HepG2 (cell line): ENCODE measurements at regions not wholly inside any gene's neighbourhood (a gene's known extent, or its start where the extent isn't known, plus 50 kb on each side); places are given as distances from the start of the nearest gene placed in this dataset.

Experiments
- ATAC-seq: fragments of 200-7000 bp; cut with Tn5 transposase; 3 replicates; pipeline ENCODE4 v1.9.1; 2020; ENCODE audit warnings: mild to moderate bottlenecking, moderate library complexity
- BruUV-seq: library from RNA; stranded (reverse); fragments of 400-500 nt; replicated peaks from 2 replicates; lab custom pipeline; 2021; lab: Mats Ljungman, UMichigan
- CTCF ChIA-PET: fragments of 300-600 bp; formaldehyde crosslinking; extraction: SDS; loops from one replicate; lab custom pipeline; 2021; ENCODE audit warnings: low total read pairs, inconsistent platforms, low intra/inter-chr PET ratio; lab: Yijun Ruan, JAX
- POLR2A ChIA-PET: fragments of 350-600 bp; sonication (Branson Sonifier 250); formaldehyde crosslinking; loops from one replicate; lab custom pipeline; 2020; ENCODE audit warnings: antibody characterized with exemption, inconsistent platforms; lab: Yijun Ruan, JAX
- DNase-seq: peaks from one replicate; pipeline ENCODE4 v3.0.0-alpha.2; 2015; ENCODE audit warnings: low spot score
- FAIRE-seq: peaks from 3 replicates; lab custom pipeline; 2011; peaks lifted over from hg19 to GRCh38; lab: Jason Lieb, UNC
- H2AFZ ChIP-seq: one replicate; pipeline ENCODE4 v1.6.1; 2011; ENCODE audit warnings: low read length, inconsistent platforms
- H3K27ac ChIP-seq: fragments of 300-600 bp; 3 replicates; pipeline ENCODE4 v1.8.0; 2011; ENCODE audit warnings: mixed run types, mild to moderate bottlenecking, mixed read lengths, low read length, inconsistent platforms; ENCODE audit not compliant: insufficient read depth; ENCODE audit errors: extremely low read length
- H3K27me3 ChIP-seq, 2 experiments: fragments of 200-600 bp in 1 of 2; 2 replicates in 1 of 2; 3 replicates in 1 of 2; pipeline versions ENCODE4 v1.6.0 to v1.8.0; 2011; ENCODE audit warnings: low read length in 2 of 2, mild to moderate bottlenecking in 2 of 2, moderate library complexity in 2 of 2, inconsistent platforms in 1 of 2; ENCODE audit not compliant: insufficient read depth in 2 of 2, control insufficient read depth in 1 of 2
- H3K36me3 ChIP-seq, 2 experiments: fragments of 200-600 bp in 1 of 2; replicated peaks in 1 of 2; 2 replicates in 1 of 2; 3 replicates in 1 of 2; pipeline versions ENCODE4 v1.5.1 to v1.8.0; 2011; ENCODE audit warnings: low read length in 2 of 2, inconsistent platforms in 1 of 2; ENCODE audit not compliant: insufficient read depth in 2 of 2, control insufficient read depth in 1 of 2
- H3K4me1 ChIP-seq: 2 replicates; pipeline ENCODE4 v1.5.1; 2012; ENCODE audit warnings: low read length, inconsistent platforms; ENCODE audit not compliant: insufficient read depth
- H3K4me2 ChIP-seq: 2 replicates; pipeline ENCODE4 v1.6.0; 2011; ENCODE audit warnings: low read depth, low read length, inconsistent platforms
- H3K4me3 ChIP-seq, 3 experiments: fragments of 200-600 bp in 1 of 3; sonication (generic), shearing (Covaris generic) in 1 of 3; replicated peaks in 1 of 3; 2 replicates each; pipeline ENCODE4 v1.5.1; 2011 to 2016; ENCODE audit warnings: low read length in 3 of 3, inconsistent platforms in 2 of 3, low read depth in 2 of 3, mild to moderate bottlenecking in 2 of 3, control low read depth in 1 of 3, mixed read lengths in 1 of 3; ENCODE audit not compliant: insufficient read depth in 1 of 3
- H3K79me2 ChIP-seq: one replicate; pipeline ENCODE4 v1.6.1; 2011; ENCODE audit warnings: low read length, inconsistent platforms; ENCODE audit not compliant: insufficient read depth
- H3K9ac ChIP-seq: 2 replicates; pipeline ENCODE4 v1.6.0; 2011; ENCODE audit warnings: mild to moderate bottlenecking, low read depth, low read length, inconsistent platforms; ENCODE audit not compliant: insufficient read depth
- H3K9me3 ChIP-seq: 2 replicates; pipeline ENCODE4 v1.5.1; 2012; ENCODE audit warnings: mild to moderate bottlenecking, low read length
- H4K20me1 ChIP-seq: 2 replicates; pipeline ENCODE4 v1.6.0; 2011; ENCODE audit warnings: inconsistent platforms, mild to moderate bottlenecking, low read length, moderate library complexity; ENCODE audit not compliant: insufficient read depth
- ATF3 ChIP-seq: sonication (generic); formaldehyde crosslinking; IDR thresholded peaks from 2 replicates; pipeline ENCODE4 v1.4.0; 2020; ENCODE audit warnings: missing genetic modification reagents
- ATF7 ChIP-seq, 2 experiments: fragments of 450-650 bp in 1 of 2; sonication (generic) in 1 of 2; formaldehyde crosslinking in 1 of 2; IDR thresholded peaks; 2 replicates each; pipeline versions ENCODE4 v1.4.0 to v1.6.1; 2016 to 2020; ENCODE audit warnings: antibody characterized with exemption in 1 of 2, mild to moderate bottlenecking in 1 of 2, missing genetic modification reagents in 1 of 2
- HIC2 ChIP-seq: sonication (generic); formaldehyde crosslinking; IDR thresholded peaks from 2 replicates; pipeline ENCODE4 v1.9.0; 2022; ENCODE audit warnings: low read depth, missing genetic modification reagents
- PAX8 ChIP-seq: sonication (generic); formaldehyde crosslinking; IDR thresholded peaks from 2 replicates; pipeline ENCODE4 v1.8.0; 2022; ENCODE audit warnings: mild to moderate bottlenecking, missing genetic modification reagents, borderline replicate concordance
- TAF1 ChIP-seq: sonication (generic); formaldehyde crosslinking; IDR thresholded peaks from 2 replicates; pipeline ENCODE4 v1.4.0; 2020; ENCODE audit warnings: missing genetic modification reagents
- WIZ ChIP-seq: sonication (generic); formaldehyde crosslinking; IDR thresholded peaks from 2 replicates; pipeline ENCODE4 v1.5.1; 2020; ENCODE audit warnings: mild to moderate bottlenecking, missing genetic modification reagents
- ZBTB4 ChIP-seq: sonication (generic); formaldehyde crosslinking; IDR thresholded peaks from 2 replicates; pipeline ENCODE4 v1.4.0; 2020; ENCODE audit warnings: missing genetic modification reagents, mild to moderate bottlenecking, borderline replicate concordance
- ZNF407 ChIP-seq: sonication (generic); formaldehyde crosslinking; IDR thresholded peaks from one replicate; pipeline ENCODE4 v1.5.1; 2020; ENCODE audit warnings: mild to moderate bottlenecking, missing genetic modification reagents; ENCODE audit errors: not compliant biosample characterization
- ZNF546 ChIP-seq: sonication (generic); formaldehyde crosslinking; conservative IDR thresholded peaks from 2 replicates; pipeline ENCODE4 v1.8.1; 2023; ENCODE audit warnings: mild to moderate bottlenecking, missing genetic modification reagents
- ZNF83 ChIP-seq: sonication (generic); formaldehyde crosslinking; IDR thresholded peaks from 2 replicates; pipeline ENCODE4 v1.4.0; 2020; ENCODE audit warnings: missing genetic modification reagents, mild to moderate bottlenecking, borderline replicate concordance
- WGBS: methylation state at CpG from one replicate; pipeline ENCODE4 v1.1.6; 2017; ENCODE audit warnings: low lambda C conversion rate; 5-methylcytosine and 5-hydroxymethylcytosine counted together
- in situ Hi-C: cut with HindIII; loops from 2 replicates; pipeline ENCODE4 v1.10.0; 2017; ENCODE audit warnings: low pct_unique_long_range_greater_than_20kb; ENCODE audit not compliant: extremely low pct_ligation_motif_present
- intact Hi-C: fragments of 100-400 bp; cut with micrococcal nuclease; formaldehyde crosslinking; loops from one replicate; pipeline ENCODE4 v1.10.0; 2022; ENCODE audit not compliant: unreplicated experiment

GRCh38 chr3:43221076-43221475 lies 65.3 kb upstream of the SNRK start:
- POLR2A ChIA-PET: no interaction called here
- no peak for TF ChIP-seq ATF7 (IDR thresholded peaks at IDR 0.05)
- TF ChIP-seq ATF7 (CRISPR knock-in tag; IDR thresholded peaks at IDR 0.05): no peak
- no peak for TF ChIP-seq ZNF546 (CRISPR knock-in tag)
- no peak for TF ChIP-seq TAF1 (CRISPR knock-in tag)
- no peak for TF ChIP-seq ATF3 (CRISPR knock-in tag)
- no peak for TF ChIP-seq PAX8 (CRISPR knock-in tag)
- TF ChIP-seq WIZ: no peak
- no peak for TF ChIP-seq HIC2 (CRISPR knock-in tag)
- TF ChIP-seq ZNF407 (CRISPR knock-in tag): no peak
- TF ChIP-seq ZBTB4 (CRISPR knock-in tag): no peak
- no peak for TF ChIP-seq ZNF83 (CRISPR knock-in tag)

More at GRCh38 chr3:43221076-43221475, 65.3 kb upstream of the SNRK start:
- in situ Hi-C loops (loop anchor here (5.0 to 10.0 kb wide), 2 partner anchors 156 to 284 kb away; no protein-coding TSS in a partner anchor), intact Hi-C loops (loop anchor here (10.0 kb wide), 1 partner anchor 284 kb away; no protein-coding TSS in a partner anchor)
- Histone ChIP-seq H4K20me1 (no peaks in the 10 kb centered on the region), H3K4me1 (no peaks in the 10 kb centered on the region), H3K4me3 (no peak overlapping the region), H3K27me3 (peaks cover 0 to 3% of the 10 kb centered on the region in 2 experiments; a peak in 1 of 5 replicates), H3K9me3 (no peaks in the 10 kb centered on the region), H3K79me2 (no peaks in the 10 kb centered on the region), H3K4me2 (no peak overlapping the region), H2AFZ (no peak overlapping the region), H3K36me3 (no peaks in the 10 kb centered on the region), H3K9ac (no peak overlapping the region), H3K27ac (no peak overlapping the region)
- FAIRE-seq (no peak), ATAC-seq (no peak), DNase-seq (no peak)
- BruUV-seq: no TSS peak
- CTCF ChIA-PET: no interaction called here
- WGBS: 0% methylated on average over 4 of the region's 6 CpGs
